ENCODE measurements at regions not wholly inside any gene's neighbourhood (a gene's known extent, or its start where the extent isn't known, plus 50 kb on each side); places are given as distances from the start of the nearest gene placed in this dataset.

DNA sequence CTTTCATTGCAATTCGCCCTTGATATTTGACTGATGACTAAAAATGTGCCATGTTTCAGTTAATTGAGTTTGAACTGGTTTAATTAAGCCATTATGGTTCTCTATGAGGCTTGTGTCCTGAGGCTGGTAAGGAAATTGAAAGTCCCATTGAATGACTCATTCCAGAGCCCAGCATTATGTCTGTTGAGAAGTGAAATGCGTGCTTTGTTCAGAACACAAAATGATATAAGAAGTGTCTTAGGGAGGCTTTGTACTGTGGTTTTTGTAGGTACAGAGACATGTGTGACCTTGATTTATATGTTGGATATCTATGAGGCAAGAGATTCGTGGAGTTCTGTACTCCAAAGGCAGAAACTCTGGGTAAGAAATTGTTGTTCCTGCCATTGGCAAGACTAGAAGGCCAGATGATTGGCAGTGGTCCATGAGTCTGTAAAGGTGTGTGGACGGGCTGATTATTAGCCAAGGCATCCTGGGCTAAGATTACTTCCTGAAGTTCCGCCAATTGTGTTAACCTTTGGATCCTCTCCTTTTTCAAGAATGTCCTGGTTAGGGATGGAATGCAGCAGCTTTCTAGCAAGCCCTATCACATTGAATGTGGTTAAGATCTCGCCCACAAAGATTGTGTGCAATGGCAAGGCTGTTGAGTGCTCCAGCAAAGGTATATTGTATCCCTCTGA, 103.7 kb downstream of the NPIPB5 start:
- H4K20me1 ChIP-seq (ENCODE audit: insufficient read depth, low read length) = no peaks in the 10 kb centered on the region
- POLR2A ChIA-PET = no interaction called here
- H3K79me2 ChIP-seq (ENCODE audit: insufficient read depth, low read depth, low read length) = no peaks in the 10 kb centered on the region
- H3K27ac ChIP-seq (ENCODE audit: low read depth, low read length, poor library complexity, severe bottlenecking) = no peak overlapping the region
- no peaks in the 10 kb centered on the region for H3K4me1 ChIP-seq (ENCODE audit: insufficient read depth, low read length, poor library complexity, severe bottlenecking)
- no peak overlapping the region for H3K4me3 ChIP-seq (ENCODE audit: low read depth, low read length, poor library complexity, severe bottlenecking)
- no peaks in the 10 kb centered on the region for H3K9me3 ChIP-seq (ENCODE audit: low read length)
- no peak overlapping the region for H2AFZ ChIP-seq (ENCODE audit: low read length)
- BruUV-seq (replicated peaks) = no TSS peak
- no peak overlapping the region for H3K4me2 ChIP-seq (ENCODE audit: low read length)
- TF ChIP-seq CTCF (conservative IDR thresholded peaks at IDR 0.05; ENCODE audit: low read length) = no peak
- TF ChIP-seq EZH2phosphoT487 (IDR thresholded peaks at IDR 0.05; ENCODE audit: borderline replicate concordance, low read depth, low read length) = no peak
- no peaks in the 10 kb centered on the region for H3K9me2 ChIP-seq (ENCODE audit: insufficient read depth, low read length)
- CTCF ChIA-PET (ENCODE audit: unreplicated experiment) = no interaction called here
- intact Hi-C loops (cut with micrococcal nuclease; ENCODE audit: unreplicated experiment) = no loop called here
- no peak for DNase-seq (ENCODE audit: low spot score)
- H3K36me3 ChIP-seq (ENCODE audit: insufficient read depth, low read length) = no peaks in the 10 kb centered on the region

DNA sequence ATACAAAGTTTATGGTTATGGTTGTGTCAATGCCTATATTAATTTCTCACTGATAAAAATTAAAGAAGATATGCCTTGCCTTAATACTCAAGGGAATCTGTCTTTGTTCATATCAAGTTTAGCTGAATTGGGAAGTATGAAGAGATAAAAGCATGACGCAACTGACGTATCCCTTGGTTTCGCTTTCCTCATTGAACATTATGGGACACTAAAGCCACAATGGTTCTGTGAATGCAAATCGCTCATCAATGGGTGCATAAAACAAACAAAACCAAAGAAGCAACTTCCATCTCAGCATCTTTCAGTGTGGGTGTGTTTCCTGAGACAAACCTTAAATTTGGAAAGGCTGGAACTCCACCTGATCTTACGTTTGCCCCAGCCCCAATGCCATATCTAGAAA, 108.2 kb downstream of the NPIPB5 start:
- intact Hi-C loops (cut with micrococcal nuclease; ENCODE audit: unreplicated experiment) = loop anchor here (5.0 kb wide), 1 partner anchor 48 kb away; no protein-coding TSS in a partner anchor
- Histone ChIP-seq H2AFZ (ENCODE audit: low read length) (no peak overlapping the region), H3K4me1 (ENCODE audit: insufficient read depth, low read length, poor library complexity, severe bottlenecking) (no peaks in the 10 kb centered on the region), H3K9me3 (ENCODE audit: low read length) (no peaks in the 10 kb centered on the region), H3K4me2 (ENCODE audit: low read length) (no peak overlapping the region), H3K9me2 (ENCODE audit: insufficient read depth, low read length) (no peaks in the 10 kb centered on the region), H4K20me1 (ENCODE audit: insufficient read depth, low read length) (no peaks in the 10 kb centered on the region), H3K27ac (ENCODE audit: low read depth, low read length, poor library complexity, severe bottlenecking) (no peak overlapping the region), H3K36me3 (ENCODE audit: insufficient read depth, low read length) (no peaks in the 10 kb centered on the region), H3K4me3 (ENCODE audit: low read depth, low read length, poor library complexity, severe bottlenecking) (no peak overlapping the region), H3K79me2 (ENCODE audit: insufficient read depth, low read depth, low read length) (no peaks in the 10 kb centered on the region)
- ChIA-PET CTCF (ENCODE audit: unreplicated experiment) (no interaction called here), POLR2A (interaction anchor here (0.6 kb wide), 1 partner anchor 638 kb away, joined by 4 read pairs; no protein-coding TSS in a partner anchor)
- BruUV-seq (replicated peaks) = no TSS peak
- DNase-seq (ENCODE audit: low spot score) = no peak
- no peak for TF ChIP-seq CTCF (conservative IDR thresholded peaks at IDR 0.05; ENCODE audit: low read length)

- CTCF ChIA-PET (ENCODE audit: unreplicated experiment) = no interaction called here
Measured at GRCh38 chr16:22621586-22622155, 111.0 kb downstream of the NPIPB5 start.

More at GRCh38 chr16:22621586-22622155, 111.0 kb downstream of the NPIPB5 start:
- Histone ChIP-seq H3K27ac (ENCODE audit: low read depth, low read length, poor library complexity, severe bottlenecking) (no peak overlapping the region), H3K4me3 (ENCODE audit: low read depth, low read length, poor library complexity, severe bottlenecking) (no peak overlapping the region), H3K36me3 (ENCODE audit: insufficient read depth, low read length) (no peaks in the 10 kb centered on the region), H2AFZ (ENCODE audit: low read length) (no peak overlapping the region), H3K9me2 (ENCODE audit: insufficient read depth, low read length) (no peaks in the 10 kb centered on the region), H3K4me1 (ENCODE audit: insufficient read depth, low read length, poor library complexity, severe bottlenecking) (no peaks in the 10 kb centered on the region), H3K9me3 (ENCODE audit: low read length) (no peaks in the 10 kb centered on the region), H3K4me2 (ENCODE audit: low read length) (no peak overlapping the region), H4K20me1 (ENCODE audit: insufficient read depth, low read length) (no peaks in the 10 kb centered on the region), H3K79me2 (ENCODE audit: insufficient read depth, low read depth, low read length) (no peaks in the 10 kb centered on the region)
- no TSS peak for BruUV-seq (replicated peaks)
- TF ChIP-seq EZH2phosphoT487 (IDR thresholded peaks at IDR 0.05; ENCODE audit: borderline replicate concordance, low read depth, low read length) (no peak), CTCF (conservative IDR thresholded peaks at IDR 0.05; ENCODE audit: low read length) (no peak)
- intact Hi-C loops (cut with micrococcal nuclease; ENCODE audit: unreplicated experiment) = no loop called here
- no peak for DNase-seq (ENCODE audit: low spot score)
- POLR2A ChIA-PET = no interaction called here

All from OCI-LY7 (cell line).